ENCODE measurements at regions not wholly inside any gene's neighbourhood (a gene's known extent, or its start where the extent isn't known, plus 50 kb on each side); places are given as distances from the start of the nearest gene placed in this dataset.

DNA sequence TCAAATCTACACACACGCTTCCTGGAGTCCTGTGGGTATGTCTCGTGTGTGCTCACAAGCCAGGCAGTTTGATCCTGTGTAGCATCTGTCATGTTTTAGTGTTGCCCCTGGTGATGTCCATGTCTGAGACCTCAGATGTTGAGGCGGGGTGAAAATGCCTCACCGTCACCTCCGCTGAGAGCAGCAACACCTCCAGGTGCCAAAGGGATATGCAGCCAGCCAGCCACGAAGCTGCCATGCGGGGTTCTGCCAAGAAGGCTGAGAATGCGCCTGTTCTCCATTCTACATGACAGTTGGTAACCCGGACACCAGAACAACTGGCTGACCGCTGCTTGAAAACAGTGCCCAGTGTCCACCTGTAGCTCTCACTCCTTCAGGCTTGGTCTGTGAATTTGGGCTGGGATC is 253.8 kb downstream of the TLE3 start:
- ChIA-PET POLR2A (no interaction called here), CTCF (no interaction called here)
- no peaks in the 10 kb centered on the region; the same call in 1 of the 2 replicates for H3K27me3 ChIP-seq (ENCODE audit: insufficient read depth)
- H3K4me2 ChIP-seq = no peak overlapping the region
- no peaks in the 10 kb centered on the region for H3K9me2 ChIP-seq
- no peaks in the 10 kb centered on the region for H3F3A ChIP-seq (replicated peaks; ENCODE audit: insufficient read depth)
- H2AFZ ChIP-seq (ENCODE audit: low read depth) = no peak overlapping the region
- no peaks in the 10 kb centered on the region for H4K20me1 ChIP-seq (ENCODE audit: insufficient read depth)
- H3K9ac ChIP-seq = no peak overlapping the region
- no peaks in the 10 kb centered on the region for H3K36me3 ChIP-seq (replicated peaks in 1 of 2; ENCODE audit: control insufficient read depth in 1 of 2, insufficient read depth in 2 of 2, low read length in 1 of 2)
- H3K4me1 ChIP-seq (ENCODE audit: control insufficient read depth in 1 of 2, insufficient read depth in 2 of 2, low read depth in 1 of 2, low read length in 1 of 2) = peaks cover 0 to 30% of the 10 kb centered on the region in 2 experiments; a peak in 2 of 4 replicates
- WGBS (ENCODE audit: low lambda C conversion rate) = 55% methylated on average over 6 of the region's 10 CpGs
- no peaks in the 10 kb centered on the region for H3K79me2 ChIP-seq (ENCODE audit: insufficient read depth)
- DNase-seq = no peak
- H3K4me3 ChIP-seq (ENCODE audit: low read depth in 2 of 2, low read length in 1 of 2) = no peak overlapping the region
- no peaks in the 10 kb centered on the region for H3K9me3 ChIP-seq
- no peak overlapping the region for H3K27ac ChIP-seq (ENCODE audit: low read depth in 2 of 2, low read length in 1 of 2)
- no peak for TF ChIP-seq PBX3 (IDR thresholded peaks at IDR 0.05)
- TF ChIP-seq RFX5 (IDR thresholded peaks at IDR 0.05; ENCODE audit: low read length) = no peak
- no peak for TF ChIP-seq SIN3A (IDR thresholded peaks at IDR 0.05; ENCODE audit: borderline replicate concordance, low read depth, low read length)
- no peak for TF ChIP-seq RXRA (IDR thresholded peaks at IDR 0.05; ENCODE audit: borderline replicate concordance, low read depth)
- TF ChIP-seq TEAD4 (IDR thresholded peaks at IDR 0.05; ENCODE audit: borderline replicate concordance, insufficient read depth) = no peak
- TF ChIP-seq, protein P1, sequence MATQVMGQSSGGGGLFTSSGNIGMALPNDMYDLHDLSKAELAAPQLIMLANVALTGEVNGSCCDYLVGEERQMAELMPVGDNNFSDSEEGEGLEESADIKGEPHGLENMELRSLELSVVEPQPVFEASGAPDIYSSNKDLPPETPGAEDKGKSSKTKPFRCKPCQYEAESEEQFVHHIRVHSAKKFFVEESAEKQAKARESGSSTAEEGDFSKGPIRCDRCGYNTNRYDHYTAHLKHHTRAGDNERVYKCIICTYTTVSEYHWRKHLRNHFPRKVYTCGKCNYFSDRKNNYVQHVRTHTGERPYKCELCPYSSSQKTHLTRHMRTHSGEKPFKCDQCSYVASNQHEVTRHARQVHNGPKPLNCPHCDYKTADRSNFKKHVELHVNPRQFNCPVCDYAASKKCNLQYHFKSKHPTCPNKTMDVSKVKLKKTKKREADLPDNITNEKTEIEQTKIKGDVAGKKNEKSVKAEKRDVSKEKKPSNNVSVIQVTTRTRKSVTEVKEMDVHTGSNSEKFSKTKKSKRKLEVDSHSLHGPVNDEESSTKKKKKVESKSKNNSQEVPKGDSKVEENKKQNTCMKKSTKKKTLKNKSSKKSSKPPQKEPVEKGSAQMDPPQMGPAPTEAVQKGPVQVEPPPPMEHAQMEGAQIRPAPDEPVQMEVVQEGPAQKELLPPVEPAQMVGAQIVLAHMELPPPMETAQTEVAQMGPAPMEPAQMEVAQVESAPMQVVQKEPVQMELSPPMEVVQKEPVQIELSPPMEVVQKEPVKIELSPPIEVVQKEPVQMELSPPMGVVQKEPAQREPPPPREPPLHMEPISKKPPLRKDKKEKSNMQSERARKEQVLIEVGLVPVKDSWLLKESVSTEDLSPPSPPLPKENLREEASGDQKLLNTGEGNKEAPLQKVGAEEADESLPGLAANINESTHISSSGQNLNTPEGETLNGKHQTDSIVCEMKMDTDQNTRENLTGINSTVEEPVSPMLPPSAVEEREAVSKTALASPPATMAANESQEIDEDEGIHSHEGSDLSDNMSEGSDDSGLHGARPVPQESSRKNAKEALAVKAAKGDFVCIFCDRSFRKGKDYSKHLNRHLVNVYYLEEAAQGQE (IDR thresholded peaks at IDR 0.05; ENCODE audit: low read depth, low read length) = no peak
- TF ChIP-seq MEF2A (IDR thresholded peaks at IDR 0.05; ENCODE audit: borderline replicate concordance, low read depth) = no peak
- no peak for TF ChIP-seq FOSL2 (IDR thresholded peaks at IDR 0.05; ENCODE audit: borderline replicate concordance, low read depth)
- no peak for TF ChIP-seq RAD21 (IDR thresholded peaks at IDR 0.05; ENCODE audit: low read length)
- TF ChIP-seq NFIC (IDR thresholded peaks at IDR 0.05; ENCODE audit: borderline replicate concordance) = no peak
- TF ChIP-seq EP300 (IDR thresholded peaks at IDR 0.05; ENCODE audit: borderline replicate concordance in 1 of 2, low read depth in 1 of 2, low read length in 1 of 2) = no peak
- no peak for TF ChIP-seq JUND (IDR thresholded peaks at IDR 0.05)
- TF ChIP-seq IRF3 (IDR thresholded peaks at IDR 0.05; ENCODE audit: low read depth, low read length) = no peak

Data from SK-N-SH (cell line).